ENCODE measurements at regions not wholly inside any gene's neighbourhood (a gene's known extent, or its start where the extent isn't known, plus 50 kb on each side); places are given as distances from the start of the nearest gene placed in this dataset.

DNA sequence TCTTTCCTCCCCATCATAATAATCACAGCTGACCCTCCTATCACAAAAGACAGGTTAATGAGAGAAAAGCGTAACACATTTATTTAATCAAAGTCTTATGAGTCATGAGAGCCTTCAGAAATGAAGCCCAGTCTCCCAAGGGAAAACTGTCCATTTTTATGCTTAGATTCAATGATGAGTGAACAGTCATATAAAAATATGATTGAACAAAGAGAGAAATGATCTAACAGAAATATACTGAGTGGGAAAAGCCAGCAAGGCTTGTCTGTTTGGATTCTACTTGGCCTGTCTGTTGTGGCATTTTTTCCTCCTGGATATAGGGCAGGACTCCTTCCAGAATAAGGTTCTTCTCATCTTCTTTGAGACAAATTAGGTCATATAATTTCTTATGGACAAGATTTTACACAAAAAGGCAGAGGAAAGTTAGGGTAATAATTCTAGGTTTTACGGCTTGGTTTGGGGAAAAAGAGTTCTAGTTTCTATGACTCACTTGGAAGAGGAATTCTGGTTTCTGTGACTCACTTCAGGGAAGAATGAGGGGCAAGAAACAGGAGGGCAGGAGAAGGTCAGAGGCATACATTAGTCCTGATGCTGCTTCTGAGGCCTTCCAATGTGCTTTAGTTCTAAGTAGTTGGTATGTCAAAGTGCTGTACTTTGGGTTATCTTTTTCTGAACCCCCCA, 534.2 kb downstream of the ZIC1 start:
- Mint-ChIP-seq H3K27ac (no peak overlapping the region), H3K36me3 (no peaks in the 10 kb centered on the region), H3K9me3 (peaks cover 0 to 11% of the 10 kb centered on the region in 2 donors)
- DNase-seq (ENCODE audit: low spot score in 2 of 2) (no peak), ATAC-seq (no peak)

DNA sequence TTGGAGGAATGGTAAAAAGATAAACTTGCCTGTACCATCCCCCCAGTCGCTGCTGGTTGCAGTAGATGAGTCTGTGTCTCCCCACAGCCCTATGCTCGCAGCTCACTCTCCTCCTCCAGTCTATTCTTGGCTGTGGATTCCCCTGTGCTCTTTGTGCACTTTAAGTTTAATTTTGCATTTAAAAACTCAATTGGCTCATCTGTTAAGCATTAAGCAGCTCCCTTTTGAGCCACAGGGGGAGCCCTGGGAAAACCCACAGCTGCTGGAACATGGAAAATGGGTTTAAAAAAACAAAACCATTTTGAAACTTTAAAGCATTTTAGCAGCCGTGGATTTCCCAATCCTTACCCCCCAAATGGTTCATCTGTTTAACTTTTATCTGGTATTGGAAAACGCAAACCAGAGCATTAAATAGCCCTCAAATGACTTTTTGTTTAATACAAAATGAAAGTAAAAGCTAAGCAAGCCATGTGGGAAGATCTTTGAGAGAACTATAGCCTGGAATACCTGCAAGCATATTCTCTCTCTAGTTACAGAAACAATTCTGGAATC, 536.9 kb downstream of the ZIC1 start:
- Mint-ChIP-seq H3K9me3 (peaks cover 0 to 18% of the 10 kb centered on the region in 2 donors), H3K36me3 (no peaks in the 10 kb centered on the region), H3K27ac (no peak overlapping the region)
- no peak for DNase-seq (ENCODE audit: low spot score in 2 of 2)
- no peak for ATAC-seq

DNA sequence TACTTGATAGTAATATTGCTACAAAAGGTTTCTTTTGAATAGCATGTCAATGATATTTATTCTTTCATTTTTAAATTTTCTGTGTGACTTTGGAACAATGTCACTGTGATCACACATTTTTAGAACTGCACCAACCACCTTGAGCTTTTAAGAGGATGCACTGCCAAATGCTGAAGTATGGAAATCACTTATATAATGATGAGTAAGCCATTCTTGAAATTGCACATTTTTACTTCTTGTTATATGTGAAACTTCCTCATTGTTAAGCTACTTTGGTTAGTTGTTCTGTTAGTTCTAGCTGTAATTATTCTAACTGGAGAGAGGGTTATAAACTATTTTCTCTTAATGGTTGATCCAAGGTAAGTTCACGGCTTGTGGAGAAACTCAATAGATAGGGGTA, 547.5 kb downstream of the ZIC1 start:
- H3K9me3 Mint-ChIP-seq: peaks cover 7 to 11% of the 10 kb centered on the region in 2 donors

DNA sequence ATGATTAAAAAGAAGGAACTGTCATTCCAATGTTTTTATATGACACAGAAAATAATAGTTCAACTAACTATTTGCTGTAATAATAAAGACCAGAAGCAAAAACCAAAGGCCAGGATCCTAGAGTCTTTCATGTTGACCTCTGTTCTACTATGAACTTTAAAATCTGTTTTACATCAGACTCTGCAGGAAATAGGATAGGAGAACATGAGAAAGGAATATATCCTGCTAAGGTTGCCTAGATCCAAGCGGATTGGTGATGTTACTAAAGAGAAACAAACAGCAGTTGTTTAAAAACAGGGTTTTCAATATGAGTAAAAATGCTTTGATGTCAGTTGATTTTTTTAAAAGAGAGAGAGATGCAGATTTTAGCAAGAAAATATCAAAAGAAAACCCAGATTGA, 549.6 kb downstream of the ZIC1 start:
- no peak for ATAC-seq
- Mint-ChIP-seq H3K27ac (no peak overlapping the region), H3K9me3 (peaks cover 7% of the 10 kb centered on the region in 2 donors), H3K36me3 (no peaks in the 10 kb centered on the region)
- no peak for DNase-seq (ENCODE audit: low spot score in 2 of 2)

More for the DNA sequence above, 547.5 kb downstream of the ZIC1 start:
- no peak overlapping the region for H3K27ac Mint-ChIP-seq
- DNase-seq (ENCODE audit: low spot score in 2 of 2) (no peak), ATAC-seq (no peak)
- no peaks in the 10 kb centered on the region for H3K36me3 Mint-ChIP-seq

DNA sequence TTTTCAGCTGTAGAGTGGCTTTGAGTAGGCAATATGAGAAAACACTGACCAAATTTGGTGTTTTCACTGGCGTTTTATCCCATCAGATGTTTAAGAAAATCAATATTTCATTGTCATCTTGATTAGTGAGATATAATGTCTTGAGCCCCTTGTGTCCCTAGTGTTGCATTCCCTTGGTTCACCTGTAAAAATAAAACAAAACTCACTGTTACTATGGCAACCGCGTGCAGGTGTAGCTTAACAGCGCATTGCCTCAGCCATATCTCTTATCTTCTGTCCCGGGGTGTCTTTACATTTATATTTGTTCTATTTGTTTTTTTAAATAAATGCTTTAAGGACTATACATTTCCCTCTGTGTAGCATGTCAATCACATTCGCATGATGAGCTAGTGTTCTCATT, 551.6 kb downstream of the ZIC1 start:
- ATAC-seq (no peak), DNase-seq (ENCODE audit: low spot score in 2 of 2) (no peak)
- Mint-ChIP-seq H3K36me3 (no peaks in the 10 kb centered on the region), H3K9me3 (peaks cover 7% of the 10 kb centered on the region in 2 donors), H3K27ac (no peak overlapping the region)

DNA sequence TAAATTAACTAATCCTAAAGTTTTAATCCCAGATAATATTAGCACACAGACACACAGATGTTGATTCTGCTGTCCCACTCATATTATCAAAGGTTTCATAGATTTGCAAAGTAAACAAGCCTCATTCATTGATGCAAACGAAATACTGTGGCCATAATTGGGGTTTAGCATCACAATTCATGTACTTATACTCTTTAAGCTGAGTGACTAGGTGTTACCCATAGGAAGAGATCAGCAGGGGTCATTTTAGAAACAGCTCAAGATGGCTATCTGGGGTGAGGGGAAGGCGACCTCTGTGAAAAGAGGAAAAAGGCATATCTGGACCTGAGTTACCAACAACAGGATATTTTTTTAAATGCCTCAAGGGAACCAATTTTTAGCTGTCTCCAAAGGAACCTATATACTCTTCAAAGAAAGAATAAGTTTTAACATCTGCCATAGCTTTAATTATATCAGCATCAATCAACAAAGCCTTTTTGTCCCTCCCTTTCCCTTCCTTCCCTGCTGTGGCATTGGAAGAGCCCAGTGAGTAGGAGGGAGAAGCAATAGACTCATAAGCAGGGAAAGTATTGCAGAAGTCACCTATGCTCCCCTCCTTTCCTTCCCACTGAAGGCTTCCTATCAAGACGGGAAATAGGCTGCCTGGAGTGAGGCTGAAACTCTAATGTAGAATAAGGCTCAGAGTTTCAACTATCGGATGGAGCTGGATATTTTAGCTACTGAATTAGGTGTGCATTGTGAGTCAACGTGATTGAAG, 553.4 kb downstream of the ZIC1 start:
- no peak overlapping the region for H3K27ac Mint-ChIP-seq
- DNase-seq (ENCODE audit: low spot score in 2 of 2): no peak
- H3K36me3 Mint-ChIP-seq: no peaks in the 10 kb centered on the region
- peaks cover 5% of the 10 kb centered on the region in 2 donors for H3K9me3 Mint-ChIP-seq
- ATAC-seq: no peak

DNA sequence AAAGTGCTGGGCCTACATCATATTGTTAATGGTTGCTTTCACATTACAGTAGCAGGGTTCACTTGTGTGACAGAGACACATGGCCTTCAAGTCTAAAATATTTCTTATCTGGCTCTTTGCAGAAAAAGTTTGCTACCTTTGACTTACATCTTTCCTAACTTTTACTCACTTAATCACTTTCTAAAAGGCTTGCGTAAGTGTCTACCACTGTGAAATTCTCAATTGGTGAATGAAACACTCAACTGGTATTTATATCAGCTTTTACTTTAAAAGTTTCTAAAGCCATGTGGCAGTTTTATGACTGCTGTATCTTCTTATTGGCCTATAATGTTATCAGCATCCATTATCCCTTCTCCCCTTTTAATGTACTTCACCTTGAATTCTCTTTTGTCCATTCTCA, 554.5 kb downstream of the ZIC1 start:
- ATAC-seq (no peak), DNase-seq (ENCODE audit: low spot score in 2 of 2) (no peak)
- no peak overlapping the region for H3K27ac Mint-ChIP-seq
- H3K9me3 Mint-ChIP-seq: no peaks in the 10 kb centered on the region
- H3K36me3 Mint-ChIP-seq: no peaks in the 10 kb centered on the region

DNA sequence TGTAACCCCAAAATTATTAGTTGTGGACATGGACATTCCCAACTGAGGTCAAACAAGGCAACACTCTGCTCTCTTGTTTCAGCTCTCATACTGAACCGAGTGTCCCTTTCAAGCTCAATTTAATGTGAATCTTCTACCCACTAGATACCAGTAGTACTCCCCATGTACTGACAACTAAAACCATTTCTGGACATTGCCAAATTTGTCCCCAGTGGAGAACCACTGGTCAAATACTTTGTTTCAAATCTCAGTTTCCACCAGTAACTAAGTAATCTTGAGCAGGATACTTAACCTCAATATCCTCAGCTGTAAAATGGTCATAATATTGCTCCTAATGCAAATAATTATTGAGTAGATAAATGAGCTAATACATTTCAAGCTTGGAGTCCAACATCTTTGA, 566.0 kb downstream of the ZIC1 start:
- DNase-seq (ENCODE audit: low spot score in 2 of 2) (no peak), ATAC-seq (no peak)

DNA sequence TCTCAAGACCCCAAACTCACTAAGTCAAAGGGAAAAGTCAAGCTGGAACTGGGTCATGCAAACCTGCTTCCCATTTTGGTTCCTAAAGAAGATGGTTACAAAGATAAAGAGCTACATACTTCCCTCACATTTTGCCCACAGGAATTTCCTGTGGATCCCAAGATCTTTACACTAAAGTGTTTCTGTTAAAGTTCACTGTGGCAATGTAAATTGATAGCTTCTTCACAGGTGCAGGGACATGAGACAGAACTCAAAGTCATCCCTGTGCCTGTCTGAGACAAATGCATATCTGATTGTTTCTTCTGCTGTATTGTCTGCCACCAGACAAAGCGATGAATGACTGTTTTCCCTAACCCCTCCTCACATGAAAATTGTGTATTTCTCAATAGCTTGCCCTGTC, 567.8 kb downstream of the ZIC1 start:
- Mint-ChIP-seq H3K9me3 (peaks cover 12 to 16% of the 10 kb centered on the region in 2 donors), H3K27ac (no peak overlapping the region), H3K36me3 (no peaks in the 10 kb centered on the region)
- DNase-seq (ENCODE audit: low spot score in 2 of 2) (no peak), ATAC-seq (no peak)

More for the DNA sequence above, 566.0 kb downstream of the ZIC1 start:
- Mint-ChIP-seq H3K27ac (no peak overlapping the region), H3K36me3 (no peaks in the 10 kb centered on the region), H3K9me3 (peaks cover 12 to 16% of the 10 kb centered on the region in 2 donors)

DNA sequence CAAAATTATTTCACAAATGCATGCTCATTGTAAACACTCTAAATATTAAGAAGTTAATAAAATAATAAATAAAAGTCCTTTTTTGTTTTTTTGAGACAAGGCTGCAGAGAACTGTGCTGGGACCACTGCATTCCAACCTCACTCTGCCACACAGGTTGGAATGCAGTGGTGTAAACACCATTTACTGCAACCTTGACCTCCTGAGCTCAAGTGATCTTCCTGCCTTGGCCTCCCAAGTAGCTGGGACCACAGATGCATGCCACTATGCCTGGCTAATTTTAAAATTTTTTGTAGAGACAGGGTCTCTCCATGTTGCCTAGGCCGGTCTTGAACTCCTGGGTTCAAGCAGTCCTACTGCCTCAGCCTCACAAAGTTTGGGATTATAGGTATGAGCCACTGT, 578.4 kb downstream of the ZIC1 start:
- no peak for DNase-seq (ENCODE audit: low spot score in 2 of 2)
- Mint-ChIP-seq H3K9me3 (peaks cover 0 to 4% of the 10 kb centered on the region in 2 donors), H3K27ac (no peak overlapping the region), H3K36me3 (no peaks in the 10 kb centered on the region)
- ATAC-seq: no peak

DNA sequence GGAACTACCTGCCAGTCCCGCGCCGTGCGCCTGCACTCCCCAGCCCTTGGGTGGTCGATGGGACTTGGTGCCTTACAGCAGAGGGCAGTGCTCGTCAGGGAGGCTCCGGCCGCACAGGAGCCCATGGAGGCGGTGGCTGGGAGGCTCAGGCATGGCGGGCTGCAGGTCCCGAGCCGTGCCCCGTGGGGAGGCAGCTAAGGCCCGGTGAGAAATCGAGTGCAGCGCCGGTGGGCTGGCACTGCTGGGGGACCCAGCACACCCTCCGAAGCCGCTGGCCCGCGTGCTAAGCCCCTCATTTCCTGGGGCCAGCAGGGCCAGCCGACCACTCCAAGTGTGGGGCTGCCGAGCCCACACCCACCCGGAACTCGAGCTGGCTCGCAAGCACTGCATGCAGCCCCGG, 580.2 kb downstream of the ZIC1 start:
- DNase-seq (ENCODE audit: low spot score in 2 of 2) (no peak), ATAC-seq (no peak)
- peaks cover 0 to 7% of the 10 kb centered on the region in 2 donors for H3K9me3 Mint-ChIP-seq
- H3K36me3 Mint-ChIP-seq: no peaks in the 10 kb centered on the region
- H3K27ac Mint-ChIP-seq: no peak overlapping the region

DNA sequence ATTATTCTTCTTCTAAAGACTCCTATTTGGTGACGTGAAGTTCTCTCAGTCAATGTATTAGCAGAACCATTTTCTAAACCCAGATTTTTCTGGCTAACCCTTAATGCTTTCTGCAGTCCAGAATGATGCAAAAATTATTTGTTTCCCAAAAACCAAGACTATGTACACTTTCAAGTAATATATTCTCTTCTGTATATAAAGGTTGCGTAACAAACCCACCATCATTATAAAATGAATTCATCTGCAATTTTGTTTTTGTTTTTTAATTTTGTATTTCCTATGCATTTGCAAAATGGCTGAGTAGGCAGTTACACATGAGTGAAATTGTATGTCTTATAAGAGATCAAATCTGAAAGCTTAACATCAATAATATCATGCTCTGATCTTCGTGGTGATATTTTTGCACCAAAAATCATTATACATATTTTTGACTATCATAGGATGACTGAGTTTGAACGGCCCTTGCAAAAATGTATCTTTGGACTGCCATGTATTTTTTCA, 593.6 kb downstream of the ZIC1 start:
- Mint-ChIP-seq H3K27ac (no peak overlapping the region), H3K9me3 (peaks cover 0 to 5% of the 10 kb centered on the region in 2 donors), H3K36me3 (no peaks in the 10 kb centered on the region)
- ATAC-seq: no peak
- DNase-seq (ENCODE audit: low spot score in 2 of 2): no peak

DNA sequence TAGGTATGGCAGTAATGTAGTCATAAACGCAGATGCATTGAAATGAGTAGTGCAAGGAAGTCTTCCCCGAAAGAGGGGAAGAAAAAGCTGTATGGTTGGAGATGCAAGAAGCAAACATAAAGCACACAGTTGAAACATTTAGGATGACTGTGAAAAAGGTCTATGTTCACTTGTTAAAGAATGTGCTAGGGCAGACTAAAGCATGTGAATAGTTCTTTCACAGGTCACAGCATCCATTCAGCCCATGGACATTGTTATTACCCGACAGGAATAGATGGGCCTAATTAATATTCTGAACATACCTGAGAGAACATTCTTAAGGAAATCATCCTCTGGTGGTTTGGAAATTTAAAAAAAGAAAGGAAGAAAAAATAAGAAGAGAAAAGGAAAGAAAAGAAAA, 595.2 kb downstream of the ZIC1 start:
- no peak for ATAC-seq
- Mint-ChIP-seq H3K36me3 (no peaks in the 10 kb centered on the region), H3K9me3 (peaks cover 0 to 5% of the 10 kb centered on the region in 2 donors), H3K27ac (no peak overlapping the region)
- no peak for DNase-seq (ENCODE audit: low spot score in 2 of 2)

DNA sequence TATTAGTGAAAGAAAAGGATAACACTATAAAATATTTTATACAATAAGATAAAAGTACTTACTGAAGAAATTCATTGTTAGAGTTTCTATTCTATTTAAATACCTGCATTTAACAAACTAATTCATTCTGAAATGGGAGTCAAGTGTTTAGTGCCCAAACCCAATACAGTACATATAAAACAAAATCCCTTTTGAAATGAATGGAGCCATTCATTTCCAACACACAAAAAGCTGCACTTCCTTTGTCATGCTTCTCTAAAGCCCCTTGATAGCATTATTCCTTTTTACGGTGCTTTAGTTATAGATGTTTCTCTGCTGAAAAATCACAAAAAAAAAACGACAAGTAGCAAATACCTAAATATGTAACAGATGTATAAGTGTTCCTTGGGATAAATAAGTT, 596.3 kb downstream of the ZIC1 start:
- Mint-ChIP-seq H3K9me3 (peaks cover 5% of the 10 kb centered on the region in 2 donors), H3K27ac (no peak overlapping the region), H3K36me3 (no peaks in the 10 kb centered on the region)
- ATAC-seq: no peak
- no peak for DNase-seq (ENCODE audit: low spot score in 2 of 2)

DNA sequence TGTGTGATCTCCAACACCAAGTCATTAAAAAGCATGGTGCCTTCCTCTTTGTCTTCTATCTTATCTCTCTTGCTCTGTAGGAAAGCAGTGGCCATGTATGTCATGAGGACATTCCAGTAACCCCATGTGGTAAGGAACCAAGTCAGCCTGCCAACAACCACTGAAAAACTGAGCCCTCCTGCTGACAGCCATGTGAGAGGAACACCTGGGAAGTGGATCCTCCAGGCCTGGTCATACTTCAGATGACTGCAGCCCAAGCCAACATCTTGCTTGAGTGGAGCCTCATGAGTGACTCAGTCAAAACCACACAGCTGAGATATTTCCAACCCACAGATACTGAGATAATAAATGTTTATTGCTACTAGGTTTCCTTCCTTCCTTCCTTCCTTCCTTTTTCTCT, 597.3 kb downstream of the ZIC1 start:
- Mint-ChIP-seq H3K27ac (no peak overlapping the region), H3K36me3 (no peaks in the 10 kb centered on the region), H3K9me3 (peaks cover 5% of the 10 kb centered on the region in 2 donors)
- DNase-seq (ENCODE audit: low spot score in 2 of 2): no peak
- no peak for ATAC-seq

DNA sequence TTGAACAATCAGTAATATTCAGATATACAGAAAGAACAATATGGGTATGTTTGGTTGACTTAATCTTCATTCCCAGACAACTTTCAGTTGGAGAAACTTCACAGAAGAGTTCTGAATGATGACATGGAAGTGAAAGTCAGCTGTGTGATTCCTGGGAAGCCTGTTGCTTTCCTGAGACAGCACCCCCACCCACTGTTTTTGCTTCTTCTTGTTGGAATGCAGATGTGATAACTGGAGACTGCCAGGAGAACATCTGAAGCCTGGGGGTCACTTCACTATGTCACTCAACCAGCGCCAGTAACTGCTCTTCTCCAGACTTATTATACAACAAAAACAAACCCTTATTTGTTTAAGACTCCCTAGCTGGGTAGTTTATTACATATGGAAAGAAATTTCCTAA, 599.4 kb downstream of the ZIC1 start:
- H3K27ac Mint-ChIP-seq: no peak overlapping the region
- peaks cover 5 to 10% of the 10 kb centered on the region in 2 donors for H3K9me3 Mint-ChIP-seq
- no peak for ATAC-seq
- H3K36me3 Mint-ChIP-seq: no peaks in the 10 kb centered on the region
- DNase-seq (ENCODE audit: low spot score in 2 of 2): no peak

DNA sequence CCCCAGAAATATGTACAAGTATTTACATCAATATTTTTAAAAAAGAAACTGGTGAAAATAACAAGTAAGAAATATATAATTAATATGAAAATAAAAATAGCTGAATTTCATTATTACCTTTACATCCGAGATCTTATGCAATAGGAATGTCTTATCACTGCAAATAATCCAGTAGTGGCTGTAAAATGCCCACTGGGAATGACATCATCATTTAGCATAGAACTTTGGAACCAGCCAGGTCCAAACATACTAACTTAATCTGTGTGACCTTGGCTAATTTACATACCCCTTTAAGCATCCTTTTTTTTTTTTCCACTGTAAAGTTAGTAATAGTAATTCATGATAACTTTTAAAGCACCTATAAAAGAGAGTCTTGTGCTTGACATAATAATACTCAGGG, 611.7 kb downstream of the ZIC1 start:
- Mint-ChIP-seq H3K36me3 (no peaks in the 10 kb centered on the region), H3K9me3 (peaks cover 25 to 29% of the 10 kb centered on the region in 2 donors), H3K27ac (no peak overlapping the region)
- no peak for ATAC-seq
- DNase-seq (ENCODE audit: low spot score in 2 of 2): no peak
